ENCODE measurements at regions not wholly inside any gene's neighbourhood (a gene's known extent, or its start where the extent isn't known, plus 50 kb on each side); places are given as distances from the start of the nearest gene placed in this dataset.

DNA sequence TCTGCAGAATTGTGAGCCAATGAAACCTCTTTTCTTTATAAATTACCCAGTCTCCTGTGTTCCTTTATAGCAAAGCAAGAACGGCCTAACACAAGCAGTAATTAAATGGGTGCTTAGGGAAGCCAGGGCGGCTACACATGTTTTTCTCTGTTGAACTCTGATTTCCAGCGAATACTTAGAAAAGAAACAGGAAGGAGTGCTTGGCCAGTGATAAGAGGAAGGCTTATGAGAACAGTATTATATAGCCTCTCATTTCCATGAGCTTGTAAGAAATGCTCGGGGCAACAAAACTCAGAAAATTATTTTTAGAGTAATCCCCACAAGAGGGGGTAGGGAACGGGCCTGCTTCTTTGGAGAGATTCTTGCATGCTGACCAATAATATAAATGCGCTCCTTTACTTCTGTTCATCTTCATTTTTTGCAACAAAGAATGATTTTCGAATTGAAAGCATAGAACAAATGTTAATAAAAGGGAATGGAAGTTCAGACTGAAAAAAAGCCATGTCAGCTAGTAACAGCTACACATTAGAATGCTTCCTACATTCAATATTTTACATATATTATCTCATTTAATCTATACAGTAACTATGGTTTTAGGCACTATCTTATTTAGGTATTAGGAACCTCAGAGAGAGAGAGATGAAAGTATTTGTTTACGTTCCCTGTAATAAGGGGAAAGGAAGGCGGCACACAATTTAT lies 49.7 kb upstream of the CCDC85A start:
- intact Hi-C loops (cut with micrococcal nuclease) (loop anchor here (5.0 kb wide), 3 partner anchors 122 to 1383 kb away; no protein-coding TSS in a partner anchor), dilution Hi-C loops (cut with HindIII; ENCODE audit: low sequenced_read_pairs, unreplicated experiment) (no loop called here), in situ Hi-C loops (cut with MboI; ENCODE audit: low sequenced_read_pairs) (loop anchor here (10.0 kb wide), 1 partner anchor 419 kb away; no protein-coding TSS in a partner anchor)
- H3K4me3 ChIP-seq (ENCODE audit: insufficient read depth, low read depth, low read length), result no peak overlapping the region
- H2AK9ac ChIP-seq (replicated peaks; ENCODE audit: low read depth, low read length, poor library complexity), result no peak overlapping the region
- H3K27ac ChIP-seq (ENCODE audit: insufficient read depth, low read length), result no peak overlapping the region
- no peak overlapping the region for H4K8ac ChIP-seq (ENCODE audit: low read depth in 2 of 2, low read length in 2 of 2)
- H2AFZ ChIP-seq (replicated peaks; ENCODE audit: low read length, poor library complexity), result no peak overlapping the region
- H3K27me3 ChIP-seq (ENCODE audit: control insufficient read depth, insufficient read depth, low read length), result 0 out of 2 replicates have a peak, but pooled peaks cover 2% of the 10 kb centered on the region
- no TSS peak for BruUV-seq (replicated peaks)
- no peak overlapping the region for H2BK5ac ChIP-seq (ENCODE audit: low read depth, low read length, poor library complexity, severe bottlenecking)
- H3K4me1 ChIP-seq (ENCODE audit: control insufficient read depth, insufficient read depth, low read length), result no peaks in the 10 kb centered on the region
- no peaks in the 10 kb centered on the region for H3K79me1 ChIP-seq (ENCODE audit: low read depth in 1 of 2, low read length in 2 of 2)
- no peak overlapping the region for H3K18ac ChIP-seq (ENCODE audit: low read depth, low read length)
- WGBS, 2 experiments (ENCODE audit: extremely low coverage in 2 of 2, insufficient read length in 1 of 2), result 45% methylated on average over 2 of the region's 9 CpGs; no CpG with 5 or more reads in 1 of the 2 experiments
- DNase-seq (no peak), ATAC-seq (ENCODE audit: low read depth) (no peak)
- H3K9me3 ChIP-seq (ENCODE audit: control insufficient read depth, insufficient read depth, low read length), result no peaks in the 10 kb centered on the region
- no peaks in the 10 kb centered on the region for H3K36me3 ChIP-seq (ENCODE audit: control insufficient read depth, insufficient read depth, low read length)
- H4K20me1 ChIP-seq (ENCODE audit: insufficient read depth, low read length), result no peaks in the 10 kb centered on the region
- no peak overlapping the region for H3K9ac ChIP-seq (ENCODE audit: low read depth, low read length)
- TF ChIP-seq NFE2L2 (IDR thresholded peaks at IDR 0.05; ENCODE audit: low read depth, low read length) (no peak), FOS (IDR thresholded peaks at IDR 0.05; ENCODE audit: low read depth, low read length) (no peak), MXI1 (IDR thresholded peaks at IDR 0.05; ENCODE audit: borderline replicate concordance, low read depth, low read length) (no peak), RAD21 (IDR thresholded peaks at IDR 0.05; ENCODE audit: low read length) (no peak), MAFK (IDR thresholded peaks at IDR 0.05; ENCODE audit: low read depth, low read length) (no peak), CEBPB (IDR thresholded peaks at IDR 0.05; ENCODE audit: low read depth, low read length) (no peak), CHD1 (IDR thresholded peaks at IDR 0.05; ENCODE audit: low read depth, low read length) (no peak), BHLHE40 (IDR thresholded peaks at IDR 0.05; ENCODE audit: low read depth, low read length) (no peak), SMC3 (IDR thresholded peaks at IDR 0.05; ENCODE audit: low read depth, low read length) (no peak), RCOR1 (IDR thresholded peaks at IDR 0.05; ENCODE audit: insufficient replicate concordance, low read length) (no peak), RFX5 (IDR thresholded peaks at IDR 0.05; ENCODE audit: low read depth, low read length) (no peak), MAZ (IDR thresholded peaks at IDR 0.05; ENCODE audit: borderline replicate concordance, low read depth, low read length) (no peak), POLR2A (IDR thresholded peaks at IDR 0.05; ENCODE audit: low read depth, low read length) (no peak)
- TF ChIP-seq, protein P1, sequence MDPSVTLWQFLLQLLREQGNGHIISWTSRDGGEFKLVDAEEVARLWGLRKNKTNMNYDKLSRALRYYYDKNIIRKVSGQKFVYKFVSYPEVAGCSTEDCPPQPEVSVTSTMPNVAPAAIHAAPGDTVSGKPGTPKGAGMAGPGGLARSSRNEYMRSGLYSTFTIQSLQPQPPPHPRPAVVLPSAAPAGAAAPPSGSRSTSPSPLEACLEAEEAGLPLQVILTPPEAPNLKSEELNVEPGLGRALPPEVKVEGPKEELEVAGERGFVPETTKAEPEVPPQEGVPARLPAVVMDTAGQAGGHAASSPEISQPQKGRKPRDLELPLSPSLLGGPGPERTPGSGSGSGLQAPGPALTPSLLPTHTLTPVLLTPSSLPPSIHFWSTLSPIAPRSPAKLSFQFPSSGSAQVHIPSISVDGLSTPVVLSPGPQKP (IDR thresholded peaks at IDR 0.05; ENCODE audit: borderline replicate concordance, low read depth, low read length), result no peak
- TF ChIP-seq, protein P2, sequence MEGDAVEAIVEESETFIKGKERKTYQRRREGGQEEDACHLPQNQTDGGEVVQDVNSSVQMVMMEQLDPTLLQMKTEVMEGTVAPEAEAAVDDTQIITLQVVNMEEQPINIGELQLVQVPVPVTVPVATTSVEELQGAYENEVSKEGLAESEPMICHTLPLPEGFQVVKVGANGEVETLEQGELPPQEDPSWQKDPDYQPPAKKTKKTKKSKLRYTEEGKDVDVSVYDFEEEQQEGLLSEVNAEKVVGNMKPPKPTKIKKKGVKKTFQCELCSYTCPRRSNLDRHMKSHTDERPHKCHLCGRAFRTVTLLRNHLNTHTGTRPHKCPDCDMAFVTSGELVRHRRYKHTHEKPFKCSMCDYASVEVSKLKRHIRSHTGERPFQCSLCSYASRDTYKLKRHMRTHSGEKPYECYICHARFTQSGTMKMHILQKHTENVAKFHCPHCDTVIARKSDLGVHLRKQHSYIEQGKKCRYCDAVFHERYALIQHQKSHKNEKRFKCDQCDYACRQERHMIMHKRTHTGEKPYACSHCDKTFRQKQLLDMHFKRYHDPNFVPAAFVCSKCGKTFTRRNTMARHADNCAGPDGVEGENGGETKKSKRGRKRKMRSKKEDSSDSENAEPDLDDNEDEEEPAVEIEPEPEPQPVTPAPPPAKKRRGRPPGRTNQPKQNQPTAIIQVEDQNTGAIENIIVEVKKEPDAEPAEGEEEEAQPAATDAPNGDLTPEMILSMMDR (conservative IDR thresholded peaks at IDR 0.05; ENCODE audit: low read depth, low read length), result no peak
- TF ChIP-seq, protein P3, sequence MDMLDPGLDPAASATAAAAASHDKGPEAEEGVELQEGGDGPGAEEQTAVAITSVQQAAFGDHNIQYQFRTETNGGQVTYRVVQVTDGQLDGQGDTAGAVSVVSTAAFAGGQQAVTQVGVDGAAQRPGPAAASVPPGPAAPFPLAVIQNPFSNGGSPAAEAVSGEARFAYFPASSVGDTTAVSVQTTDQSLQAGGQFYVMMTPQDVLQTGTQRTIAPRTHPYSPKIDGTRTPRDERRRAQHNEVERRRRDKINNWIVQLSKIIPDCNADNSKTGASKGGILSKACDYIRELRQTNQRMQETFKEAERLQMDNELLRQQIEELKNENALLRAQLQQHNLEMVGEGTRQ (IDR thresholded peaks at IDR 0.05; ENCODE audit: low read depth, low read length), result no peak
- no peak overlapping the region for H3K4me2 ChIP-seq (ENCODE audit: low read depth, low read length)
- no peak overlapping the region for H4K91ac ChIP-seq (ENCODE audit: insufficient read depth, low read depth, low read length)
- no peak overlapping the region for H3K56ac ChIP-seq (ENCODE audit: extremely low read depth, insufficient read depth, low read length)
- H3K9me1 ChIP-seq (ENCODE audit: insufficient read depth, low read length), result no peaks in the 10 kb centered on the region
- H2AK5ac ChIP-seq (ENCODE audit: low read depth, low read length), result no peak overlapping the region
- no peak overlapping the region for H2BK120ac ChIP-seq (ENCODE audit: low read depth, low read length)
- ChIA-PET CTCF (no interaction called here), POLR2A (ENCODE audit: unreplicated experiment) (no interaction called here)
- H3K4ac ChIP-seq (ENCODE audit: low read depth, low read length), result no peak overlapping the region
- no peak overlapping the region for H2BK20ac ChIP-seq (ENCODE audit: low read depth, low read length)
- H2BK15ac ChIP-seq (ENCODE audit: low read depth, low read length), result no peak overlapping the region
- no peak overlapping the region for H3K14ac ChIP-seq (replicated peaks; ENCODE audit: low read depth, low read length)
- no peak overlapping the region for H4K5ac ChIP-seq (ENCODE audit: low read depth, low read length)
- no peak overlapping the region for H3K23ac ChIP-seq (ENCODE audit: low read depth, low read length)

All from IMR-90 (cell line).